GM23338 (cell line): ENCODE measurements at regions not wholly inside any gene's neighbourhood (a gene's known extent, or its start where the extent isn't known, plus 50 kb on each side); places are given as distances from the start of the nearest gene placed in this dataset.

Experiments
- CREB1 ChIP-seq: fragments of 250-450 bp; sonication (Bioruptor Pico); IDR thresholded peaks from 2 replicates; pipeline ENCODE4 v1.5.0; 2020; ENCODE audit warnings: low read depth, mild to moderate bottlenecking, moderate library complexity
- POLR2AphosphoS5 ChIP-seq: IDR thresholded peaks from 2 replicates; pipeline ENCODE4 v1.6.1; 2016; ENCODE audit warnings: antibody characterized with exemption, low read depth
- TF ChIP-seq, protein P1 (sequence below), 2 experiments: fragments of 200-600 bp in 1 of 2; sonication (generic) in 1 of 2; conservative IDR thresholded peaks; 2 replicates each; pipeline versions ENCODE4 v1.5.1 to v1.6.1; 2016 to 2017; ENCODE audit warnings: antibody characterized with exemption in 2 of 2, low read depth in 2 of 2, mild to moderate bottlenecking in 2 of 2, moderate library complexity in 1 of 2

DNA sequence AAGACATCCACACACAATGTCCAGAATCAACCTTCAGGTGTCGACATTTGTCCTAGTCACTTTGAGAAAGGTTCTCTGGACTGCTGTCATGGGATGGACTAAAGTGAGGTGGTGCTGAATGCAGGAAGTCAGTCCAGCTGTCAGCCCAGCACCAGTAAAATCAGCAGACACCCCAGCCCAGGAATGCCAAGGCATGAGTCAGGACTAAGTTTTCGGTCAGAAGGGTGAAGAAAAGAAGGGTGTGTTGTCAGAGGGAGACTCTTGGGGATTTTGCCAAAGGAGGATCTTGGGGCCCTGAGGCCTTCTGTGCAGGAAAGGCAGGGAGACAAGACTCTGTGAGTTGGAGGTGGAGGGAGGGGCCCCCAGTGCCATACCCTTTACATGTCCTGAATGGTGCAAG lies 69.0 kb upstream of the XPA start:
- TF ChIP-seq, protein P1, sequence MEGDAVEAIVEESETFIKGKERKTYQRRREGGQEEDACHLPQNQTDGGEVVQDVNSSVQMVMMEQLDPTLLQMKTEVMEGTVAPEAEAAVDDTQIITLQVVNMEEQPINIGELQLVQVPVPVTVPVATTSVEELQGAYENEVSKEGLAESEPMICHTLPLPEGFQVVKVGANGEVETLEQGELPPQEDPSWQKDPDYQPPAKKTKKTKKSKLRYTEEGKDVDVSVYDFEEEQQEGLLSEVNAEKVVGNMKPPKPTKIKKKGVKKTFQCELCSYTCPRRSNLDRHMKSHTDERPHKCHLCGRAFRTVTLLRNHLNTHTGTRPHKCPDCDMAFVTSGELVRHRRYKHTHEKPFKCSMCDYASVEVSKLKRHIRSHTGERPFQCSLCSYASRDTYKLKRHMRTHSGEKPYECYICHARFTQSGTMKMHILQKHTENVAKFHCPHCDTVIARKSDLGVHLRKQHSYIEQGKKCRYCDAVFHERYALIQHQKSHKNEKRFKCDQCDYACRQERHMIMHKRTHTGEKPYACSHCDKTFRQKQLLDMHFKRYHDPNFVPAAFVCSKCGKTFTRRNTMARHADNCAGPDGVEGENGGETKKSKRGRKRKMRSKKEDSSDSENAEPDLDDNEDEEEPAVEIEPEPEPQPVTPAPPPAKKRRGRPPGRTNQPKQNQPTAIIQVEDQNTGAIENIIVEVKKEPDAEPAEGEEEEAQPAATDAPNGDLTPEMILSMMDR (conservative IDR thresholded peaks at IDR 0.05; ENCODE audit: low read depth in 2 of 2): no peak
- no peak for TF ChIP-seq CREB1 (CRISPR knock-in tag)
- no peak for TF ChIP-seq POLR2AphosphoS5
